ENCODE measurements at regions not wholly inside any gene's neighbourhood (a gene's known extent, or its start where the extent isn't known, plus 50 kb on each side); places are given as distances from the start of the nearest gene placed in this dataset.

- intact Hi-C loops (cut with DNase I) = no loop called here
- ATAC-seq = no peak
- 85 to 87% (median 87%) methylated on average over 14 to 23 of the region's 23 CpGs for WGBS, 4 donors
Observed at GRCh38 chr11:119992171-119993051, 145.5 kb downstream of the TRIM29 start.

GRCh38 chr11:119991669-119992068, 146.2 kb downstream of the TRIM29 start:
- intact Hi-C loops (cut with DNase I) = no loop called here
- Histone ChIP-seq H3K27me3 (peaks cover 0 to 5% (median 0%) of the 10 kb centered on the region in 9 donors), H3K36me3 (no peaks in the 10 kb centered on the region), H3K9me3 (no peaks in the 10 kb centered on the region), H3K4me3 (no peak overlapping the region), H3K4me1 (peaks cover 0 to 20% (median 7%) of the 10 kb centered on the region in 12 donors), H3K27ac (no peak overlapping the region)
- DNase-seq (no peak), ATAC-seq (no peak)
- 73 to 84% (median 80%) methylated on average over 2 to 3 of the region's 3 CpGs for WGBS, 4 donors
- TF ChIP-seq CTCF (IDR thresholded peaks at IDR 0.05) (no peak), POLR2A (IDR thresholded peaks at IDR 0.05) (no peak)

More at GRCh38 chr11:119992171-119993051, 145.5 kb downstream of the TRIM29 start:
- no peak overlapping the region for H3K27ac ChIP-seq
- peaks cover 0 to 7% (median 0%) of the 10 kb centered on the region in 9 donors for H3K27me3 ChIP-seq
- no peaks in the 10 kb centered on the region for H3K36me3 ChIP-seq
- H3K4me1 ChIP-seq = peaks cover 0 to 20% (median 7%) of the 10 kb centered on the region in 12 donors
- H3K9me3 ChIP-seq = no peaks in the 10 kb centered on the region
- no peak overlapping the region for H3K4me3 ChIP-seq
- no peak for DNase-seq
- no peak for TF ChIP-seq POLR2A (IDR thresholded peaks at IDR 0.05)
- no peak for TF ChIP-seq CTCF (IDR thresholded peaks at IDR 0.05)

GRCh38 chr11:119991022-119991404, 146.9 kb downstream of the TRIM29 start:
- Histone ChIP-seq H3K4me3 (no peak overlapping the region), H3K9me3 (no peaks in the 10 kb centered on the region), H3K27ac (no peak overlapping the region), H3K36me3 (no peaks in the 10 kb centered on the region), H3K27me3 (peaks cover 0 to 3% (median 0%) of the 10 kb centered on the region in 9 donors), H3K4me1 (peaks cover 0 to 20% (median 7%) of the 10 kb centered on the region in 12 donors)
- intact Hi-C loops (cut with DNase I) = no loop called here
- 87 to 96% (median 92%) methylated on average over 4 of the region's 4 CpGs for WGBS, 4 donors
- ATAC-seq (no peak), DNase-seq (no peak)
- TF ChIP-seq CTCF (IDR thresholded peaks at IDR 0.05) (no peak), POLR2A (IDR thresholded peaks at IDR 0.05) (no peak)

- Histone ChIP-seq H3K9me3 (no peaks in the 10 kb centered on the region), H3K4me3 (no peak overlapping the region), H3K27me3 (peaks cover 0 to 5% (median 0%) of the 10 kb centered on the region in 9 donors), H3K4me1 (peaks cover 0 to 20% (median 7%) of the 10 kb centered on the region in 12 donors), H3K36me3 (no peaks in the 10 kb centered on the region), H3K27ac (peak overlapping the region in 1 of 12 donors; percentile 17)
- WGBS, 4 donors = 54 to 75% (median 56%) methylated on average over 4 to 6 of the region's 6 CpGs
- intact Hi-C loops (cut with DNase I) = no loop called here
- ATAC-seq = peak; percentile 69 to 93 (median 84)
- TF ChIP-seq POLR2A (IDR thresholded peaks at IDR 0.05) (no peak), CTCF (IDR thresholded peaks at IDR 0.05) (no peak)
- DNase-seq = peak in 4 of 5 donors; percentile 41 to 77 (median 58)
Observed at GRCh38 chr11:119990309-119991021, 147.4 kb downstream of the TRIM29 start.
